GM12878 (cell line): ENCODE measurements at regions not wholly inside any gene's neighbourhood (a gene's known extent, or its start where the extent isn't known, plus 50 kb on each side); places are given as distances from the start of the nearest gene placed in this dataset.

Source experiments
- EP300 ChIP-seq, 2 experiments: fragments of 150-350 bp in 1 of 2; IDR thresholded peaks; 2 replicates each; pipeline ENCODE4 v1.6.1; 2011 to 2012; ENCODE audit warnings: low read depth in 2 of 2, low read length in 2 of 2, borderline replicate concordance in 1 of 2, improper control_type of control experiment in 1 of 2, inconsistent platforms in 1 of 2; ENCODE audit not compliant: control insufficient read depth in 1 of 2
- IKZF2 ChIP-seq, 2 experiments: fragments of 450-650 bp; IDR thresholded peaks; 2 replicates each; pipeline ENCODE4 v1.6.1; 2017; ENCODE audit warnings: mild to moderate bottlenecking in 2 of 2, moderate library complexity in 2 of 2
- KAT2A ChIP-seq: conservative IDR thresholded peaks from 2 replicates; pipeline ENCODE4 v1.6.1; 2011; ENCODE audit warnings: low read depth, low read length; ENCODE audit not compliant: control insufficient read depth
- MEF2A ChIP-seq: IDR thresholded peaks from 2 replicates; pipeline ENCODE4 v1.6.1; 2011; ENCODE audit warnings: low read depth, mild to moderate bottlenecking, low read length, moderate library complexity; ENCODE audit not compliant: insufficient read depth
- NFIC ChIP-seq: IDR thresholded peaks from 2 replicates; pipeline ENCODE4 v1.6.1; 2012; ENCODE audit warnings: low read depth, mild to moderate bottlenecking, inconsistent platforms, low read length, moderate library complexity
- POU2F2 ChIP-seq: IDR thresholded peaks from 3 replicates; pipeline ENCODE4 v1.6.1; 2011; ENCODE audit warnings: low read depth, mild to moderate bottlenecking, low read length, borderline replicate concordance
- RAD21 ChIP-seq: IDR thresholded peaks from 2 replicates; pipeline ENCODE4 v1.6.1; 2011; ENCODE audit warnings: mild to moderate bottlenecking, low read depth, low read length, moderate library complexity; ENCODE audit not compliant: insufficient read depth
- RCOR1 ChIP-seq: conservative IDR thresholded peaks from 2 replicates; pipeline ENCODE4 v1.6.1; 2012; ENCODE audit warnings: low read depth, low read length, improper control_type of control experiment
- STAT1 ChIP-seq: fragments of 450-650 bp; conservative IDR thresholded peaks from 2 replicates; pipeline ENCODE4 v1.6.1; 2014; ENCODE audit warnings: antibody characterized with exemption, mild to moderate bottlenecking
- YY1 ChIP-seq: IDR thresholded peaks from 2 replicates; pipeline ENCODE4 v1.6.1; 2011; ENCODE audit warnings: low read depth, mild to moderate bottlenecking, low read length
- ZSCAN29 ChIP-seq: fragments of 450-650 bp; IDR thresholded peaks from 2 replicates; pipeline ENCODE4 v1.6.1; 2017; ENCODE audit warnings: mild to moderate bottlenecking, moderate library complexity
- TF ChIP-seq, protein P1 (sequence below): fragments of 450-650 bp; IDR thresholded peaks from 2 replicates; pipeline ENCODE4 v1.6.1; 2016; ENCODE audit warnings: mild to moderate bottlenecking, moderate library complexity, borderline replicate concordance

DNA sequence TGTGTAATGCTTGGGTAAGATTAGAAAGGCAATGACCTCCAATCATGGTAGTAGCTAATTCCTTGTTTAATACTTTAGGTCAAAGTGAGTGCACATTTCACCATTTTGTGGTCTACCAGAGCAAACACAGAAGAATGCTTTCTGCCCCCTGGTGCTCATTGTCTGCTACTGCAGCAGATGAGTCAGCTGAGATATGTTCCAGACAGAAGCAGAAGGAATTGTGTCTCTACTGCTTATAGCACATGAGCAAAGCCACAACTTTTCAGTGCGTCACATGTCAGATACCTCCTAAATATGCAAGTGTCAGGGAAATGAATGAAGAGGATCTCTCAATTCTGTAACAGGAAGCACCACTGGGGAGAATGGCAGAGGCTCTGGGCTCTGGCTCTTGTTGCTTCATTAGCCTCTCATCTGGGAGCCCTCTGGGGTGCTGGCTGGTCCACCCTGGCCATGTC lies 308.9 kb downstream of the ALDH8A1 start (continued):
- TF ChIP-seq, protein P1, sequence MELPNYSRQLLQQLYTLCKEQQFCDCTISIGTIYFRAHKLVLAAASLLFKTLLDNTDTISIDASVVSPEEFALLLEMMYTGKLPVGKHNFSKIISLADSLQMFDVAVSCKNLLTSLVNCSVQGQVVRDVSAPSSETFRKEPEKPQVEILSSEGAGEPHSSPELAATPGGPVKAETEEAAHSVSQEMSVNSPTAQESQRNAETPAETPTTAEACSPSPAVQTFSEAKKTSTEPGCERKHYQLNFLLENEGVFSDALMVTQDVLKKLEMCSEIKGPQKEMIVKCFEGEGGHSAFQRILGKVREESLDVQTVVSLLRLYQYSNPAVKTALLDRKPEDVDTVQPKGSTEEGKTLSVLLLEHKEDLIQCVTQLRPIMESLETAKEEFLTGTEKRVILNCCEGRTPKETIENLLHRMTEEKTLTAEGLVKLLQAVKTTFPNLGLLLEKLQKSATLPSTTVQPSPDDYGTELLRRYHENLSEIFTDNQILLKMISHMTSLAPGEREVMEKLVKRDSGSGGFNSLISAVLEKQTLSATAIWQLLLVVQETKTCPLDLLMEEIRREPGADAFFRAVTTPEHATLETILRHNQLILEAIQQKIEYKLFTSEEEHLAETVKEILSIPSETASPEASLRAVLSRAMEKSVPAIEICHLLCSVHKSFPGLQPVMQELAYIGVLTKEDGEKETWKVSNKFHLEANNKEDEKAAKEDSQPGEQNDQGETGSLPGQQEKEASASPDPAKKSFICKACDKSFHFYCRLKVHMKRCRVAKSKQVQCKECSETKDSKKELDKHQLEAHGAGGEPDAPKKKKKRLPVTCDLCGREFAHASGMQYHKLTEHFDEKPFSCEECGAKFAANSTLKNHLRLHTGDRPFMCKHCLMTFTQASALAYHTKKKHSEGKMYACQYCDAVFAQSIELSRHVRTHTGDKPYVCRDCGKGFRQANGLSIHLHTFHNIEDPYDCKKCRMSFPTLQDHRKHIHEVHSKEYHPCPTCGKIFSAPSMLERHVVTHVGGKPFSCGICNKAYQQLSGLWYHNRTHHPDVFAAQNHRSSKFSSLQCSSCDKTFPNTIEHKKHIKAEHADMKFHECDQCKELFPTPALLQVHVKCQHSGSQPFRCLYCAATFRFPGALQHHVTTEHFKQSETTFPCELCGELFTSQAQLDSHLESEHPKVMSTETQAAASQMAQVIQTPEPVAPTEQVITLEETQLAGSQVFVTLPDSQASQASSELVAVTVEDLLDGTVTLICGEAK: no peak
- no peak for TF ChIP-seq NFIC
- no peak for TF ChIP-seq EP300 (IDR thresholded peaks at IDR 0.05; ENCODE audit: borderline replicate concordance in 1 of 2, control insufficient read depth in 1 of 2, low read depth in 2 of 2, low read length in 2 of 2)
- TF ChIP-seq MEF2A: no peak
- peak; percentile 82 for TF ChIP-seq ZSCAN29
- TF ChIP-seq STAT1: no peak
- no peak for TF ChIP-seq RCOR1
- TF ChIP-seq YY1: peak; percentile 90
- 0 out of 4 replicates have a peak, but pooled peaks of 1 of the 2 experiments have one; percentile 20 for TF ChIP-seq IKZF2 (IDR thresholded peaks at IDR 0.05)
- TF ChIP-seq RAD21: peak; percentile 93
- TF ChIP-seq KAT2A: no peak
- peak; percentile 10; the same call in 1 of the 3 replicates for TF ChIP-seq POU2F2
